GM12892 (cell line): ENCODE measurements at regions not wholly inside any gene's neighbourhood (a gene's known extent, or its start where the extent isn't known, plus 50 kb on each side); places are given as distances from the start of the nearest gene placed in this dataset.

Experiments
- DNase-seq: peaks from one replicate; pipeline ENCODE4 v3.0.0; 2011; ENCODE audit not compliant: insufficient read length
- FAIRE-seq: peaks from 2 replicates; lab custom pipeline; 2011; peaks lifted over from hg19 to GRCh38; lab: Jason Lieb, UNC
- POLR2A ChIP-seq: IDR thresholded peaks from 2 replicates; pipeline ENCODE4 v1.6.1; 2011; ENCODE audit warnings: low read depth, low read length, control low read depth
- POLR2AphosphoS5 ChIP-seq: IDR thresholded peaks from 2 replicates; pipeline ENCODE4 v1.6.1; 2011; ENCODE audit warnings: low read depth, low read length, control low read depth
- TAF1 ChIP-seq: IDR thresholded peaks from 2 replicates; pipeline ENCODE4 v1.6.1; 2011; ENCODE audit warnings: low read depth, mild to moderate bottlenecking, control low read depth, low read length, borderline replicate concordance

DNA sequence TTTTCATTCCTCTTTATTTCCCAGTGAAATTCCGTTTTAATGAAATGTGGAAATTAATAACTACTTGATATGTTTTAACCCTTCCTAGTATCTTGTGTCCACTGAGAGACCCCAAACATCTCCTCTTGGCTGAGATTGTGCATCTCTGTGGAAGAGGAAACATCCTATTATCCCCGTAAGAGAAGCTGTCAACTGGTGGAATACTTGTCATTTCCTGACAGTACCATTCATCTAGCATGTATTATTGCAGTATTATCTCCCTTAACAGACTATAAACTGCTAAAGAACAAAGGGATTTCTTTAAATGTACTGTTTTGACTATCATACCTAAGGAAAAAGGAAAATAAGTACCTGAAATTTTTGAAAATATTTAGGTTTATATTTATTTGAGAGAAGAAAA is 277.3 kb upstream of the SLC7A11 start:
- FAIRE-seq (no peak), DNase-seq (no peak)
- no peak for TF ChIP-seq TAF1

GRCh38 chr4:138513535-138513934 is 271.4 kb upstream of the SLC7A11 start:
- TF ChIP-seq POLR2AphosphoS5 (no peak), POLR2A (no peak), TAF1 (no peak)

GRCh38 chr4:138512756-138513155 is 270.6 kb upstream of the SLC7A11 start:
- TF ChIP-seq POLR2A = no peak
- TF ChIP-seq POLR2AphosphoS5 = no peak
- no peak for TF ChIP-seq TAF1
- DNase-seq (no peak), FAIRE-seq (no peak)

More at GRCh38 chr4:138513535-138513934, 271.4 kb upstream of the SLC7A11 start:
- no peak for DNase-seq
- FAIRE-seq = no peak

DNA sequence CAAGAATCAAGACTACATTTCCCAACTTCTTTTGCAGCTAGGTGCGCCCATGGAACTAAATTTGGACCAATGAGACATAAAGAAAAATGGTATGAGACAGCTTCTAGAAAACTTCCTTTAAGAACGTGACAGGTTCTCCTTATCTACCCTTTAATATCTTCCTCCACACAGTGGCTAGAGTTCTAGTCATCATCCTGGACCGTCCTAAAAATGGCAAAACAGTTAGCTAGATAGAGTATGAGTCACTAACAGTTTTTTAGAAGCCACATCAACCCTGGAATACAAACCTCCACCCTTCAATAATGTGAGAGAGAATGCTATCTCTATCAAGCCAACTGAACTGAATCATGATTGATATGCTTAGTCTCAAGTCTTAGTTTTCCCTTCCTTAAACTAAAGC is 267.9 kb upstream of the SLC7A11 start:
- no peak for TF ChIP-seq TAF1
- no peak for TF ChIP-seq POLR2A
- no peak for TF ChIP-seq POLR2AphosphoS5
- no peak for DNase-seq
- no peak for FAIRE-seq

- DNase-seq = no peak
- no peak for TF ChIP-seq POLR2AphosphoS5
- no peak for TF ChIP-seq TAF1
- TF ChIP-seq POLR2A = no peak
- no peak for FAIRE-seq
Observed at GRCh38 chr4:138509346-138509745, 267.2 kb upstream of the SLC7A11 start.

GRCh38 chr4:138507522-138507921 is 265.4 kb upstream of the SLC7A11 start:
- no peak for DNase-seq
- TF ChIP-seq TAF1 = no peak
- no peak for TF ChIP-seq POLR2A
- no peak for TF ChIP-seq POLR2AphosphoS5
- no peak for FAIRE-seq

- DNase-seq = no peak
- no peak for FAIRE-seq
- TF ChIP-seq TAF1 = no peak
Observed at GRCh38 chr4:138501614-138502013, 259.5 kb upstream of the SLC7A11 start.

DNA sequence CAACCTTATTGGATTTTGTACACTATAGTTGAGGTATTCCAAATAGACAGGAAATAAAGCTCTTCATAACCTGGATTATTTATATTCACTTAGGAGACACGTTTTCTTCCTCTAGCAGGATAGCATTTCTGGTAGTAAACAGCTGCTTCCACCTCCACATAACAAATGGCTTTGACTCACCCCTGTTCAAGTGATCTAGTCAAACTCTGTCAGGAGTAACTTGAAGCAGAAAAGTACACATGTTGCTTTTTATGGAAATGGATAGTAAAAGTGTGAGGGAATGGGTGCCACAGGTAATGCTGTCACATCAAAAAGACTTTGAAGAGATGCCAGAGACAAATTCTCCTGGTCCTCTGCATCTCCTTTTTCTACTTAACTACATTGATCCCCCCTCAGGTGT is 258.7 kb upstream of the SLC7A11 start:
- TF ChIP-seq POLR2A (no peak), POLR2AphosphoS5 (no peak), TAF1 (no peak)
- FAIRE-seq (no peak), DNase-seq (no peak)

- TF ChIP-seq TAF1 = no peak
- no peak for TF ChIP-seq POLR2A
- TF ChIP-seq POLR2AphosphoS5 = no peak
- no peak for DNase-seq
Observed at GRCh38 chr4:138499627-138500026, 257.5 kb upstream of the SLC7A11 start.

GRCh38 chr4:138494931-138495330 is 252.8 kb upstream of the SLC7A11 start:
- TF ChIP-seq TAF1 (no peak), POLR2A (no peak), POLR2AphosphoS5 (no peak)
- DNase-seq (no peak), FAIRE-seq (no peak)

More at GRCh38 chr4:138499627-138500026, 257.5 kb upstream of the SLC7A11 start:
- FAIRE-seq = no peak

- DNase-seq (no peak), FAIRE-seq (no peak)
- TF ChIP-seq POLR2AphosphoS5 (no peak), POLR2A (no peak), TAF1 (no peak)
Observed at GRCh38 chr4:138494116-138494515, 252.0 kb upstream of the SLC7A11 start.

GRCh38 chr4:138492176-138492575 is 250.0 kb upstream of the SLC7A11 start:
- DNase-seq = no peak
- no peak for FAIRE-seq
- no peak for TF ChIP-seq TAF1
- TF ChIP-seq POLR2AphosphoS5 = no peak
- TF ChIP-seq POLR2A = no peak

DNA sequence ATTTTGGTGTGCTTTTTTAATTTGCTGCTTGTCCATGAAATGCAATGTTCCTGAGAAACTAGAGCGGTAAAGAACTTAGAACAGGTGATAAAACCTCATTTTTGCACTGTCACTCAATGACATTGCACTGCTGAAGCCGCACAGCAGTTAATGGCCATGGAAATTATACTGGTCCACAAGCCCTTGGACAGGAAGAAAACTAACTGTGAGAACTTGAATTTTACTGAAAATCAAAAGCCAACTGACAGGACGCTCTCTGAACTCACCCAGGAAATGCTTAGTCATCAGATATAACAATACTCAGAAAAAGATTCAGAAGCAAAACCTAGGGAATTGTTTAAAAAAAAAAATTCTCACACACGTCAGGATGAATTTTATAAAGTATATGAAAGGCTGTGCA is 246.4 kb upstream of the SLC7A11 start:
- TF ChIP-seq POLR2AphosphoS5 (no peak), TAF1 (no peak), POLR2A (no peak)
- DNase-seq = no peak
- no peak for FAIRE-seq
